NB4 (cell line): ENCODE measurements at regions not wholly inside any gene's neighbourhood (a gene's known extent, or its start where the extent isn't known, plus 50 kb on each side); places are given as distances from the start of the nearest gene placed in this dataset.

Experiments
- CTCF ChIP-seq: IDR thresholded peaks from one replicate; pipeline ENCODE4 v1.5.1; 2012; ENCODE audit warnings: low read depth, low read length
- MYC ChIP-seq: IDR thresholded peaks from 2 replicates; pipeline ENCODE4 v1.6.1; 2011; ENCODE audit warnings: low read depth, low read length
- TF ChIP-seq, protein P1 (sequence below): IDR thresholded peaks from 2 replicates; pipeline ENCODE4 v1.6.1; 2011; ENCODE audit warnings: low read depth, low read length

GRCh38 chr1:88528792-88529191 is 155.3 kb upstream of the PKN2 start:
- TF ChIP-seq CTCF (no peak), MYC (no peak)
- TF ChIP-seq, protein P1, sequence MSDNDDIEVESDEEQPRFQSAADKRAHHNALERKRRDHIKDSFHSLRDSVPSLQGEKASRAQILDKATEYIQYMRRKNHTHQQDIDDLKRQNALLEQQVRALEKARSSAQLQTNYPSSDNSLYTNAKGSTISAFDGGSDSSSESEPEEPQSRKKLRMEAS: no peak
